Right lobe of liver (tissue), 4 donors: ENCODE measurements at regions not wholly inside any gene's neighbourhood (a gene's known extent, or its start where the extent isn't known, plus 50 kb on each side); places are given as distances from the start of the nearest gene placed in this dataset.

ENCODE experiments used
- POLR2A ChIP-seq: fragments of 450-650 bp; IDR thresholded peaks from one replicate; pipeline ENCODE4 v1.6.1; 2017; ENCODE audit warnings: antibody characterized with exemption, mild to moderate bottlenecking
- TF ChIP-seq, protein P1 (sequence below), 4 donors: fragments of 200-600 bp in 3 of 4; fragments of 450-650 bp in 1 of 4; IDR thresholded peaks; one replicate each; pipeline versions ENCODE4 v1.5.1 to v1.8.0; 2016 to 2022; ENCODE audit warnings: antibody characterized with exemption in 4 of 4, mild to moderate bottlenecking in 2 of 4
- donor health status: DM: no; HTN: no; CAD: no.
- donor health status: DM: no; HTN: no; CAD: no.
- donor health status: DM: no; HTN: yes; CAD: no.

GRCh38 chr14:66117600-66117999 is 368.6 kb upstream of the CCDC196 start:
- TF ChIP-seq, protein P1, sequence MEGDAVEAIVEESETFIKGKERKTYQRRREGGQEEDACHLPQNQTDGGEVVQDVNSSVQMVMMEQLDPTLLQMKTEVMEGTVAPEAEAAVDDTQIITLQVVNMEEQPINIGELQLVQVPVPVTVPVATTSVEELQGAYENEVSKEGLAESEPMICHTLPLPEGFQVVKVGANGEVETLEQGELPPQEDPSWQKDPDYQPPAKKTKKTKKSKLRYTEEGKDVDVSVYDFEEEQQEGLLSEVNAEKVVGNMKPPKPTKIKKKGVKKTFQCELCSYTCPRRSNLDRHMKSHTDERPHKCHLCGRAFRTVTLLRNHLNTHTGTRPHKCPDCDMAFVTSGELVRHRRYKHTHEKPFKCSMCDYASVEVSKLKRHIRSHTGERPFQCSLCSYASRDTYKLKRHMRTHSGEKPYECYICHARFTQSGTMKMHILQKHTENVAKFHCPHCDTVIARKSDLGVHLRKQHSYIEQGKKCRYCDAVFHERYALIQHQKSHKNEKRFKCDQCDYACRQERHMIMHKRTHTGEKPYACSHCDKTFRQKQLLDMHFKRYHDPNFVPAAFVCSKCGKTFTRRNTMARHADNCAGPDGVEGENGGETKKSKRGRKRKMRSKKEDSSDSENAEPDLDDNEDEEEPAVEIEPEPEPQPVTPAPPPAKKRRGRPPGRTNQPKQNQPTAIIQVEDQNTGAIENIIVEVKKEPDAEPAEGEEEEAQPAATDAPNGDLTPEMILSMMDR (IDR thresholded peaks at IDR 0.05), result no peak
- no peak for TF ChIP-seq POLR2A
